ENCODE measurements at regions not wholly inside any gene's neighbourhood (a gene's known extent, or its start where the extent isn't known, plus 50 kb on each side); places are given as distances from the start of the nearest gene placed in this dataset.

- H3K36me3 Mint-ChIP-seq (ENCODE audit: low read depth): no peaks in the 10 kb centered on the region
- H3K27ac Mint-ChIP-seq: no peak overlapping the region
- POLR2A ChIA-PET: no interaction called here
- H3K4me1 Mint-ChIP-seq (ENCODE audit: low read depth): peaks cover 10% of the 10 kb centered on the region
- peaks cover 51% of the 10 kb centered on the region for H3K27me3 Mint-ChIP-seq (ENCODE audit: low read depth)
- no peak overlapping the region for H3K4me3 Mint-ChIP-seq
- H3K9me3 Mint-ChIP-seq (ENCODE audit: insufficient read depth): no peaks in the 10 kb centered on the region
- DNase-seq (no peak), ATAC-seq (no peak)
- CTCF ChIA-PET: no interaction called here
These were observed 201.3 kb downstream of the ABHD5 start for GRCh38 chr3:43892061-43892460.

- DNase-seq: no peak
- Mint-ChIP-seq H3K4me1 (ENCODE audit: low read depth) (peaks cover 10% of the 10 kb centered on the region), H3K36me3 (ENCODE audit: low read depth) (no peaks in the 10 kb centered on the region), H3K27ac (no peak overlapping the region), H3K27me3 (ENCODE audit: low read depth) (peaks cover 49% of the 10 kb centered on the region), H3K4me3 (no peak overlapping the region), H3K9me3 (ENCODE audit: insufficient read depth) (no peaks in the 10 kb centered on the region)
- ATAC-seq: no peak
- ChIA-PET CTCF (no interaction called here), POLR2A (interaction anchor here (0.6 kb wide), 1 partner anchor 55 kb away, joined by 3 read pairs; no protein-coding TSS in a partner anchor)
These were observed 201.8 kb downstream of the ABHD5 start for GRCh38 chr3:43892526-43892925.

GRCh38 chr3:43893727-43894126 lies 203.0 kb downstream of the ABHD5 start:
- Mint-ChIP-seq H3K27me3 (ENCODE audit: low read depth) (peaks cover 45% of the 10 kb centered on the region), H3K4me1 (ENCODE audit: low read depth) (peaks cover 10% of the 10 kb centered on the region), H3K9me3 (ENCODE audit: insufficient read depth) (no peaks in the 10 kb centered on the region), H3K4me3 (peak overlapping the region; percentile 75), H3K36me3 (ENCODE audit: low read depth) (no peaks in the 10 kb centered on the region), H3K27ac (no peak overlapping the region)
- CTCF ChIA-PET: no interaction called here
- POLR2A ChIA-PET: no interaction called here
- DNase-seq (no peak), ATAC-seq (no peak)

- Mint-ChIP-seq H3K27me3 (ENCODE audit: low read depth) (peaks cover 47% of the 10 kb centered on the region), H3K36me3 (ENCODE audit: low read depth) (no peaks in the 10 kb centered on the region), H3K9me3 (ENCODE audit: insufficient read depth) (no peaks in the 10 kb centered on the region), H3K27ac (no peak overlapping the region), H3K4me3 (peak overlapping the region; percentile 75), H3K4me1 (ENCODE audit: low read depth) (peaks cover 10% of the 10 kb centered on the region)
- DNase-seq (peak; percentile 35), ATAC-seq (peak; percentile 76)
- CTCF ChIA-PET: interaction anchor here (1.5 kb wide), 1 partner anchor 38 kb away, joined by 4 read pairs; no protein-coding TSS in a partner anchor
- POLR2A ChIA-PET: no interaction called here
These were observed 203.7 kb downstream of the ABHD5 start for GRCh38 chr3:43894176-43895049.

GRCh38 chr3:43895573-43895972 lies 204.8 kb downstream of the ABHD5 start:
- H3K36me3 Mint-ChIP-seq (ENCODE audit: low read depth): no peaks in the 10 kb centered on the region
- H3K4me3 Mint-ChIP-seq: no peak overlapping the region
- H3K27me3 Mint-ChIP-seq (ENCODE audit: low read depth): peaks cover 44% of the 10 kb centered on the region
- POLR2A ChIA-PET: no interaction called here
- H3K9me3 Mint-ChIP-seq (ENCODE audit: insufficient read depth): no peaks in the 10 kb centered on the region
- no peak overlapping the region for H3K27ac Mint-ChIP-seq
- peaks cover 10% of the 10 kb centered on the region for H3K4me1 Mint-ChIP-seq (ENCODE audit: low read depth)
- CTCF ChIA-PET: interaction anchor here (1.5 kb wide), 1 partner anchor 40 kb away, joined by 4 read pairs; no protein-coding TSS in a partner anchor
- ATAC-seq: no peak
- no peak for DNase-seq

- no peaks in the 10 kb centered on the region for H3K9me3 Mint-ChIP-seq (ENCODE audit: insufficient read depth)
- H3K27ac Mint-ChIP-seq: no peak overlapping the region
- H3K27me3 Mint-ChIP-seq (ENCODE audit: low read depth): peaks cover 31% of the 10 kb centered on the region
- H3K4me3 Mint-ChIP-seq: no peak overlapping the region
- ChIA-PET POLR2A (no interaction called here), CTCF (no interaction called here)
- H3K36me3 Mint-ChIP-seq (ENCODE audit: low read depth): no peaks in the 10 kb centered on the region
- H3K4me1 Mint-ChIP-seq (ENCODE audit: low read depth): no peaks in the 10 kb centered on the region
- no peak for DNase-seq
- ATAC-seq: no peak
These were observed 211.7 kb downstream of the ABHD5 start for GRCh38 chr3:43902415-43902814.

GRCh38 chr3:43905157-43905556 lies 214.4 kb downstream of the ABHD5 start:
- no peaks in the 10 kb centered on the region for H3K36me3 Mint-ChIP-seq (ENCODE audit: low read depth)
- H3K27ac Mint-ChIP-seq: no peak overlapping the region
- no peak for DNase-seq
- POLR2A ChIA-PET: no interaction called here
- H3K4me1 Mint-ChIP-seq (ENCODE audit: low read depth): no peaks in the 10 kb centered on the region
- no peak overlapping the region for H3K4me3 Mint-ChIP-seq
- H3K9me3 Mint-ChIP-seq (ENCODE audit: insufficient read depth): no peaks in the 10 kb centered on the region
- CTCF ChIA-PET: no interaction called here
- no peak for ATAC-seq
- peaks cover 24% of the 10 kb centered on the region for H3K27me3 Mint-ChIP-seq (ENCODE audit: low read depth)

GRCh38 chr3:43906849-43907507 lies 216.2 kb downstream of the ABHD5 start:
- Mint-ChIP-seq H3K27me3 (ENCODE audit: low read depth) (peaks cover 23% of the 10 kb centered on the region), H3K9me3 (ENCODE audit: insufficient read depth) (no peaks in the 10 kb centered on the region), H3K4me1 (ENCODE audit: low read depth) (no peaks in the 10 kb centered on the region), H3K4me3 (no peak overlapping the region), H3K36me3 (ENCODE audit: low read depth) (no peaks in the 10 kb centered on the region), H3K27ac (no peak overlapping the region)
- ATAC-seq: no peak
- CTCF ChIA-PET: no interaction called here
- DNase-seq: no peak
- POLR2A ChIA-PET: no interaction called here

- no peak for ATAC-seq
- CTCF ChIA-PET: no interaction called here
- no peaks in the 10 kb centered on the region for H3K9me3 Mint-ChIP-seq (ENCODE audit: insufficient read depth)
- POLR2A ChIA-PET: no interaction called here
- peaks cover 22% of the 10 kb centered on the region for H3K27me3 Mint-ChIP-seq (ENCODE audit: low read depth)
- no peak overlapping the region for H3K4me3 Mint-ChIP-seq
- H3K36me3 Mint-ChIP-seq (ENCODE audit: low read depth): no peaks in the 10 kb centered on the region
- H3K4me1 Mint-ChIP-seq (ENCODE audit: low read depth): no peaks in the 10 kb centered on the region
- no peak for DNase-seq
- H3K27ac Mint-ChIP-seq: no peak overlapping the region
These were observed 216.7 kb downstream of the ABHD5 start for GRCh38 chr3:43907508-43907858.

- ChIA-PET CTCF (no interaction called here), POLR2A (no interaction called here)
- Mint-ChIP-seq H3K9me3 (ENCODE audit: insufficient read depth) (no peaks in the 10 kb centered on the region), H3K4me1 (ENCODE audit: low read depth) (no peaks in the 10 kb centered on the region), H3K4me3 (no peak overlapping the region), H3K27me3 (ENCODE audit: low read depth) (peaks cover 19% of the 10 kb centered on the region), H3K27ac (no peak overlapping the region), H3K36me3 (ENCODE audit: low read depth) (no peaks in the 10 kb centered on the region)
- DNase-seq (no peak), ATAC-seq (no peak)
These were observed 217.7 kb downstream of the ABHD5 start for GRCh38 chr3:43908456-43908855.

- H3K27me3 Mint-ChIP-seq (ENCODE audit: low read depth): peaks cover 18% of the 10 kb centered on the region
- no peaks in the 10 kb centered on the region for H3K4me1 Mint-ChIP-seq (ENCODE audit: low read depth)
- no peak overlapping the region for H3K27ac Mint-ChIP-seq
- H3K4me3 Mint-ChIP-seq: no peak overlapping the region
- DNase-seq (no peak), ATAC-seq (no peak)
- POLR2A ChIA-PET: no interaction called here
- CTCF ChIA-PET: no interaction called here
- no peaks in the 10 kb centered on the region for H3K36me3 Mint-ChIP-seq (ENCODE audit: low read depth)
- H3K9me3 Mint-ChIP-seq (ENCODE audit: insufficient read depth): no peaks in the 10 kb centered on the region
These were observed 218.4 kb downstream of the ABHD5 start for GRCh38 chr3:43909149-43909548.

GRCh38 chr3:43910750-43911149 lies 220.0 kb downstream of the ABHD5 start:
- no peak for ATAC-seq
- Mint-ChIP-seq H3K36me3 (ENCODE audit: low read depth) (no peaks in the 10 kb centered on the region), H3K27me3 (ENCODE audit: low read depth) (peaks cover 9% of the 10 kb centered on the region), H3K4me1 (ENCODE audit: low read depth) (no peaks in the 10 kb centered on the region), H3K27ac (no peak overlapping the region), H3K4me3 (no peak overlapping the region), H3K9me3 (ENCODE audit: insufficient read depth) (no peaks in the 10 kb centered on the region)
- POLR2A ChIA-PET: no interaction called here
- no peak for DNase-seq
- CTCF ChIA-PET: no interaction called here
